IMR-90 (cell line): ENCODE measurements at regions not wholly inside any gene's neighbourhood (a gene's known extent, or its start where the extent isn't known, plus 50 kb on each side); places are given as distances from the start of the nearest gene placed in this dataset.

ENCODE experiments used
- ATAC-seq: fragments of 200-7000 bp; cut with Tn5 transposase; 2 replicates; pipeline ENCODE4 v1.9.1; 2020; ENCODE audit warnings: low read depth, mild to moderate bottlenecking, moderate library complexity
- BruUV-seq: library from RNA; stranded (reverse); fragments of 400-500 nt; replicated peaks from 2 replicates; lab custom pipeline; 2021; lab: Mats Ljungman, UMichigan
- CTCF ChIA-PET: fragments of 300-600 bp; formaldehyde crosslinking; extraction: SDS; loops from one replicate; lab custom pipeline; 2021; ENCODE audit warnings: antibody characterized with exemption; lab: Yijun Ruan, JAX
- POLR2A ChIA-PET: fragments of 300-600 bp; sonication (Branson Sonifier 250); formaldehyde crosslinking; loops from one replicate; lab custom pipeline; 2022; ENCODE audit warnings: antibody characterized with exemption; ENCODE audit not compliant: unreplicated experiment; lab: Charles Lee
- DNase-seq: peaks from one replicate; pipeline ENCODE4 v3.0.0; 2013
- H2AFZ ChIP-seq: replicated peaks from 2 replicates; pipeline ENCODE3; 2013; ENCODE audit warnings: low read length, mild to moderate bottlenecking; ENCODE audit not compliant: poor library complexity
- H2AK5ac ChIP-seq: 2 replicates; pipeline ENCODE4 v1.6.1; 2013; ENCODE audit warnings: low read depth, low read length, inconsistent platforms
- H2AK9ac ChIP-seq: replicated peaks from 2 replicates; pipeline ENCODE3; 2013; ENCODE audit warnings: mild to moderate bottlenecking, low read depth, low read length, moderate library complexity; ENCODE audit not compliant: poor library complexity
- H2BK120ac ChIP-seq: 2 replicates; pipeline ENCODE4 v1.6.1; 2013; ENCODE audit warnings: low read depth, low read length, inconsistent platforms
- H2BK15ac ChIP-seq: 3 replicates; pipeline ENCODE4 v1.6.1; 2013; ENCODE audit warnings: low read depth, low read length, inconsistent platforms
- H2BK20ac ChIP-seq: 2 replicates; pipeline ENCODE4 v1.6.1; 2013; ENCODE audit warnings: low read depth, mild to moderate bottlenecking, inconsistent platforms, low read length, moderate library complexity
- H2BK5ac ChIP-seq: 2 replicates; pipeline ENCODE4 v1.6.1; 2013; ENCODE audit warnings: mild to moderate bottlenecking, low read depth, low read length, inconsistent platforms; ENCODE audit not compliant: poor library complexity, severe bottlenecking
- H3K14ac ChIP-seq: replicated peaks from 2 replicates; pipeline ENCODE4 v1.6.1; 2013; ENCODE audit warnings: low read depth, low read length, inconsistent platforms
- H3K18ac ChIP-seq: 2 replicates; pipeline ENCODE4 v1.6.1; 2013; ENCODE audit warnings: low read depth, low read length, control low read depth
- H3K23ac ChIP-seq: 2 replicates; pipeline ENCODE4 v1.6.1; 2013; ENCODE audit warnings: low read depth, low read length, inconsistent platforms
- H3K27ac ChIP-seq: 2 replicates; pipeline ENCODE4 v1.5.1; 2013; ENCODE audit warnings: mild to moderate bottlenecking, control low read depth, low read length; ENCODE audit not compliant: insufficient read depth
- H3K27me3 ChIP-seq: 2 replicates; pipeline ENCODE4 v1.6.1; 2013; ENCODE audit warnings: low read length; ENCODE audit not compliant: control insufficient read depth, insufficient read depth
- H3K36me3 ChIP-seq: 2 replicates; pipeline ENCODE4 v1.6.1; 2013; ENCODE audit warnings: low read length, mixed read lengths; ENCODE audit not compliant: control insufficient read depth, insufficient read depth
- H3K4ac ChIP-seq: 2 replicates; pipeline ENCODE4 v1.6.1; 2013; ENCODE audit warnings: low read depth, low read length, inconsistent platforms
- H3K4me1 ChIP-seq: 2 replicates; pipeline ENCODE4 v1.6.1; 2013; ENCODE audit warnings: low read length, mixed read lengths; ENCODE audit not compliant: control insufficient read depth, insufficient read depth
- H3K4me2 ChIP-seq: 2 replicates; pipeline ENCODE4 v1.6.1; 2013; ENCODE audit warnings: low read depth, mild to moderate bottlenecking, control low read depth, low read length, moderate library complexity
- H3K4me3 ChIP-seq: 2 replicates; pipeline ENCODE4 v1.5.1; 2013; ENCODE audit warnings: low read depth, mild to moderate bottlenecking, control low read depth, low read length, moderate library complexity; ENCODE audit not compliant: insufficient read depth
- H3K56ac ChIP-seq: 2 replicates; pipeline ENCODE4 v1.6.1; 2013; ENCODE audit warnings: low read length, inconsistent platforms; ENCODE audit not compliant: insufficient read depth; ENCODE audit errors: extremely low read depth
- H3K79me1 ChIP-seq, 2 experiments: 2 replicates each; pipeline ENCODE4 v1.6.1; 2013; ENCODE audit warnings: low read length in 2 of 2, inconsistent platforms in 1 of 2, low read depth in 1 of 2
- H3K9ac ChIP-seq: 2 replicates; pipeline ENCODE4 v1.6.1; 2013; ENCODE audit warnings: low read depth, low read length, control low read depth
- H3K9me1 ChIP-seq: 2 replicates; pipeline ENCODE4 v1.6.1; 2013; ENCODE audit warnings: low read length, inconsistent platforms; ENCODE audit not compliant: insufficient read depth
- H3K9me3 ChIP-seq: 2 replicates; pipeline ENCODE4 v1.6.1; 2013; ENCODE audit warnings: low read length; ENCODE audit not compliant: control insufficient read depth, insufficient read depth
- H4K20me1 ChIP-seq: 2 replicates; pipeline ENCODE4 v1.6.1; 2013; ENCODE audit warnings: low read length, inconsistent platforms; ENCODE audit not compliant: insufficient read depth
- H4K5ac ChIP-seq: 2 replicates; pipeline ENCODE4 v1.6.1; 2013; ENCODE audit warnings: mild to moderate bottlenecking, low read depth, low read length, control low read depth
- H4K8ac ChIP-seq, 2 experiments: 2 replicates each; pipeline ENCODE4 v1.6.1; 2013; ENCODE audit warnings: low read depth in 2 of 2, low read length in 2 of 2, control low read depth in 1 of 2, inconsistent platforms in 1 of 2
- H4K91ac ChIP-seq: 2 replicates; pipeline ENCODE4 v1.6.1; 2013; ENCODE audit warnings: low read depth, low read length, inconsistent platforms; ENCODE audit not compliant: insufficient read depth
- CEBPB ChIP-seq: IDR thresholded peaks from 2 replicates; pipeline ENCODE4 v1.6.1; 2012; ENCODE audit warnings: low read depth, low read length, improper control_type of control experiment
- CHD1 ChIP-seq: IDR thresholded peaks from 2 replicates; pipeline ENCODE4 v1.6.1; 2012; ENCODE audit warnings: low read depth, low read length, improper control_type of control experiment
- MXI1 ChIP-seq: IDR thresholded peaks from 2 replicates; pipeline ENCODE4 v1.6.1; 2012; ENCODE audit warnings: low read depth, mild to moderate bottlenecking, low read length, moderate library complexity, borderline replicate concordance
- RFX5 ChIP-seq: IDR thresholded peaks from 2 replicates; pipeline ENCODE4 v1.8.0; 2012; ENCODE audit warnings: low read depth, mild to moderate bottlenecking, low read length, moderate library complexity
- WGBS, 2 experiments: methylation state at CpG; one replicate each; pipeline versions ENCODE4 v1.1.5 to v1.1.7; 2013; ENCODE audit warnings: missing lambda C conversion rate in 2 of 2; ENCODE audit not compliant: insufficient read length in 1 of 2; ENCODE audit errors: extremely low coverage in 2 of 2; 5-methylcytosine and 5-hydroxymethylcytosine counted together
- dilution Hi-C: fragments of 300-500 bp; cut with HindIII; formaldehyde crosslinking; loops from one replicate; pipeline ENCODE4 v1.14.3; 2018; ENCODE audit warnings: low sequenced_read_pairs; ENCODE audit not compliant: unreplicated experiment
- in situ Hi-C: fragments of 300-500 bp; cut with MboI; formaldehyde crosslinking; loops from 3 replicates; pipeline ENCODE4 v1.14.3; 2019; ENCODE audit warnings: low sequenced_read_pairs, inconsistent platforms, mixed read lengths
- intact Hi-C: fragments of 100-400 bp; cut with micrococcal nuclease; formaldehyde crosslinking; loops from 2 replicates; pipeline ENCODE4 v1.10.0; 2022
- TF ChIP-seq, protein P1 (sequence below): fragments of 150-350 bp; IDR thresholded peaks from 2 replicates; pipeline ENCODE4 v1.6.1; 2016; ENCODE audit warnings: low read depth, mild to moderate bottlenecking, low read length, moderate library complexity, borderline replicate concordance
- TF ChIP-seq, protein P2 (sequence below): fragments of 150-350 bp; IDR thresholded peaks from 2 replicates; pipeline ENCODE4 v1.6.1; 2017; ENCODE audit warnings: mild to moderate bottlenecking, antibody characterized with exemption, low read length, low read depth

DNA sequence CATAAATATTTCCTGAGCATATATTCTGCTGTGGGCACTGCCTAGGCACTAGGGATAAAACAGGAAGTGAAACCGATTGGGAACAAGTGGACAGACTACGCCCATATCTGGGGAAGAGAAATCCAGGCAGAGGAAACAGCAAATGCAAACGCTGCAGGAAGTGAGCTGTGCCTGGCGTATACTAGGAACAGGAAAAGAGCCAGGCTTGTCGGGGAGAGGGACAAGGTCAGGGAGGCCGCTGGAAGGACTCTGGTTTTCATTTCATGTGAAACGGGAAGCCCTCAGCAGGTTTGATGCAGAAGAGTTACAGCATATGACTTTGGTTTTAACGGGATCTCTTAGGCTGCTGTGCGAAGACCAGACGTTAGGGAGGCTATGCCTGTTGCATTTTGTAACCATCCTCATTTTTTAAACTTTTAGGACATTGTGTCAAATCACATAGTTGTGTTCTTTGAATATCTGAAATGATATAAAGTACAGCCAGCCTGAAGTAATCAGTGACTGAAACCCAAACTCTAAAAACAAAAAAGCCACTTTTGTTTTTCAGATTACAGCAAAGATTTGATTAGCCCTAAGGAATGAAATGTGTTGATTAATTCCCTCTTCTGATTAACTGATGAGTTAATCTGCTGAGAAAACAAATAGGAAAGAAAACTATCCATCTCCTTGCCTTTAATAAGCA, 110.2 kb upstream of the PIEZO2 start:
- intact Hi-C loops = no loop called here
- Histone ChIP-seq H3K56ac (no peak overlapping the region), H3K9ac (no peak overlapping the region), H3K4me3 (no peak overlapping the region), H2AK5ac (no peak overlapping the region), H3K23ac (no peak overlapping the region), H2BK5ac (no peak overlapping the region), H3K79me1 (no peaks in the 10 kb centered on the region), H3K27me3 (peaks cover 2% of the 10 kb centered on the region), H3K9me3 (no peaks in the 10 kb centered on the region), H2AK9ac (no peak overlapping the region), H3K4me1 (no peaks in the 10 kb centered on the region), H3K36me3 (no peaks in the 10 kb centered on the region), H2BK20ac (no peak overlapping the region), H4K8ac (no peak overlapping the region), H3K18ac (no peak overlapping the region), H3K14ac (no peak overlapping the region), H4K5ac (no peak overlapping the region), H2BK120ac (no peak overlapping the region), H3K9me1 (no peaks in the 10 kb centered on the region), H2AFZ (peak overlapping the region; percentile 64), H3K27ac (no peak overlapping the region), H4K91ac (no peak overlapping the region), H3K4me2 (no peak overlapping the region), H2BK15ac (no peak overlapping the region), H3K4ac (no peak overlapping the region), H4K20me1 (no peaks in the 10 kb centered on the region)
- CTCF ChIA-PET = no interaction called here
- dilution Hi-C loops = no loop called here
- no peak for ATAC-seq
- POLR2A ChIA-PET = no interaction called here
- no peak for TF ChIP-seq MXI1
- TF ChIP-seq RFX5 = no peak
- no peak for TF ChIP-seq CHD1
- no peak for TF ChIP-seq CEBPB
- TF ChIP-seq, protein P1, sequence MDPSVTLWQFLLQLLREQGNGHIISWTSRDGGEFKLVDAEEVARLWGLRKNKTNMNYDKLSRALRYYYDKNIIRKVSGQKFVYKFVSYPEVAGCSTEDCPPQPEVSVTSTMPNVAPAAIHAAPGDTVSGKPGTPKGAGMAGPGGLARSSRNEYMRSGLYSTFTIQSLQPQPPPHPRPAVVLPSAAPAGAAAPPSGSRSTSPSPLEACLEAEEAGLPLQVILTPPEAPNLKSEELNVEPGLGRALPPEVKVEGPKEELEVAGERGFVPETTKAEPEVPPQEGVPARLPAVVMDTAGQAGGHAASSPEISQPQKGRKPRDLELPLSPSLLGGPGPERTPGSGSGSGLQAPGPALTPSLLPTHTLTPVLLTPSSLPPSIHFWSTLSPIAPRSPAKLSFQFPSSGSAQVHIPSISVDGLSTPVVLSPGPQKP = no peak
- TF ChIP-seq, protein P2, sequence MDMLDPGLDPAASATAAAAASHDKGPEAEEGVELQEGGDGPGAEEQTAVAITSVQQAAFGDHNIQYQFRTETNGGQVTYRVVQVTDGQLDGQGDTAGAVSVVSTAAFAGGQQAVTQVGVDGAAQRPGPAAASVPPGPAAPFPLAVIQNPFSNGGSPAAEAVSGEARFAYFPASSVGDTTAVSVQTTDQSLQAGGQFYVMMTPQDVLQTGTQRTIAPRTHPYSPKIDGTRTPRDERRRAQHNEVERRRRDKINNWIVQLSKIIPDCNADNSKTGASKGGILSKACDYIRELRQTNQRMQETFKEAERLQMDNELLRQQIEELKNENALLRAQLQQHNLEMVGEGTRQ = no peak
- no TSS peak for BruUV-seq
- WGBS, 2 experiments = 58% methylated on average over 7 of the region's 10 CpGs; no CpG with 5 or more reads in 1 of the 2 experiments
- no peak for DNase-seq
- in situ Hi-C loops = no loop called here
